ENCODE measurements at regions not wholly inside any gene's neighbourhood (a gene's known extent, or its start where the extent isn't known, plus 50 kb on each side); places are given as distances from the start of the nearest gene placed in this dataset.

GRCh38 chr5:136501133-136501532 is 135.8 kb upstream of the TRPC7 start:
- DNase-seq, result no peak
- no peak for TF ChIP-seq POLR2A (IDR thresholded peaks at IDR 0.05)
- TF ChIP-seq CTCF (IDR thresholded peaks at IDR 0.05), result no peak
- Histone ChIP-seq H3K27ac (no peak overlapping the region), H3K27me3 (peaks cover 0 to 4% (median 0%) of the 10 kb centered on the region in 9 donors), H3K4me3 (no peak overlapping the region), H3K9me3 (peaks cover 0 to 20% (median 0%) of the 10 kb centered on the region in 12 donors), H3K36me3 (no peaks in the 10 kb centered on the region), H3K4me1 (no peaks in the 10 kb centered on the region)
- no peak for ATAC-seq
- intact Hi-C loops (cut with DNase I), result no loop called here
- 0 to 92% (median 67%) methylated on average over 1 of the region's 1 CpG for WGBS, 4 donors

GRCh38 chr5:136492587-136492986 is 127.2 kb upstream of the TRPC7 start:
- TF ChIP-seq CTCF (IDR thresholded peaks at IDR 0.05) (no peak), POLR2A (IDR thresholded peaks at IDR 0.05) (no peak)
- intact Hi-C loops (cut with DNase I), result no loop called here
- no peaks in the 10 kb centered on the region for H3K36me3 ChIP-seq
- no peaks in the 10 kb centered on the region for H3K4me1 ChIP-seq
- H3K27me3 ChIP-seq, result no peaks in the 10 kb centered on the region
- H3K9me3 ChIP-seq, result peaks cover 0 to 6% (median 0%) of the 10 kb centered on the region in 12 donors
- H3K4me3 ChIP-seq, result no peak overlapping the region
- ATAC-seq, result no peak
- H3K27ac ChIP-seq, result no peak overlapping the region
- DNase-seq, result no peak

GRCh38 chr5:136491806-136492205 is 126.5 kb upstream of the TRPC7 start:
- Histone ChIP-seq H3K9me3 (peaks cover 0 to 6% (median 0%) of the 10 kb centered on the region in 12 donors), H3K4me3 (no peak overlapping the region), H3K27ac (no peak overlapping the region), H3K4me1 (no peaks in the 10 kb centered on the region), H3K36me3 (no peaks in the 10 kb centered on the region), H3K27me3 (no peaks in the 10 kb centered on the region)
- intact Hi-C loops (cut with DNase I), result no loop called here
- 81 to 86% (median 85%) methylated on average over 3 of the region's 3 CpGs for WGBS, 4 donors
- DNase-seq (no peak), ATAC-seq (no peak)
- TF ChIP-seq POLR2A (IDR thresholded peaks at IDR 0.05), result no peak
- no peak for TF ChIP-seq CTCF (IDR thresholded peaks at IDR 0.05)

- intact Hi-C loops (cut with DNase I), result no loop called here
- 90 to 96% (median 93%) methylated on average over 3 of the region's 3 CpGs for WGBS, 4 donors
- TF ChIP-seq POLR2A (IDR thresholded peaks at IDR 0.05) (no peak), CTCF (IDR thresholded peaks at IDR 0.05) (no peak)
- no peaks in the 10 kb centered on the region for H3K27me3 ChIP-seq
- H3K4me3 ChIP-seq, result no peak overlapping the region
- no peak for DNase-seq
- no peak for ATAC-seq
- no peaks in the 10 kb centered on the region for H3K4me1 ChIP-seq
- no peaks in the 10 kb centered on the region for H3K36me3 ChIP-seq
- no peaks in the 10 kb centered on the region for H3K9me3 ChIP-seq
- no peak overlapping the region for H3K27ac ChIP-seq
Observed at GRCh38 chr5:136484808-136485325, 119.5 kb upstream of the TRPC7 start.
